SH-SY5Y (cell line): ENCODE measurements at regions not wholly inside any gene's neighbourhood (a gene's known extent, or its start where the extent isn't known, plus 50 kb on each side); places are given as distances from the start of the nearest gene placed in this dataset.

Source experiments
- GATA2 ChIP-seq: IDR thresholded peaks from 2 replicates; pipeline ENCODE4 v1.6.1; 2011; ENCODE audit warnings: mild to moderate bottlenecking, low read depth, low read length
- GATA3 ChIP-seq: IDR thresholded peaks from 2 replicates; pipeline ENCODE4 v1.6.1; 2011; ENCODE audit warnings: low read depth, mild to moderate bottlenecking, low read length, moderate library complexity

GRCh38 chr16:52920331-52920730, 132.4 kb downstream of the CHD9NB start:
- TF ChIP-seq GATA2 (no peak), GATA3 (no peak)

- TF ChIP-seq GATA3 (no peak), GATA2 (no peak)
Observed at GRCh38 chr16:52914428-52914827, 138.3 kb downstream of the CHD9NB start.

GRCh38 chr16:52912565-52913173, 140.0 kb downstream of the CHD9NB start:
- TF ChIP-seq GATA2 (no peak), GATA3 (no peak)

GRCh38 chr16:52906281-52906680, 146.4 kb downstream of the CHD9NB start:
- TF ChIP-seq GATA3 = no peak
- no peak for TF ChIP-seq GATA2

GRCh38 chr16:52896478-52897164, 156.1 kb downstream of the CHD9NB start:
- TF ChIP-seq GATA2 (no peak), GATA3 (no peak)

GRCh38 chr16:52874042-52874441, 178.7 kb downstream of the CHD9NB start:
- TF ChIP-seq GATA2 (no peak), GATA3 (no peak)

- no peak for TF ChIP-seq GATA3
Observed at GRCh38 chr16:52872731-52873130, 180.0 kb downstream of the CHD9NB start.

- TF ChIP-seq GATA3 (no peak), GATA2 (no peak)
Observed at GRCh38 chr16:52871481-52871880, 181.2 kb downstream of the CHD9NB start.

- TF ChIP-seq GATA2 (no peak), GATA3 (no peak)
Observed at GRCh38 chr16:52869243-52869642, 183.5 kb downstream of the CHD9NB start.

GRCh38 chr16:52863000-52863399, 189.7 kb downstream of the CHD9NB start:
- TF ChIP-seq GATA2 (no peak), GATA3 (no peak)

GRCh38 chr16:52861614-52862022, 191.1 kb downstream of the CHD9NB start:
- TF ChIP-seq GATA2 (no peak), GATA3 (no peak)

GRCh38 chr16:52855463-52855862, 197.2 kb downstream of the CHD9NB start:
- TF ChIP-seq GATA2 = no peak
- TF ChIP-seq GATA3 = no peak

- TF ChIP-seq GATA3 (no peak), GATA2 (no peak)
Observed at GRCh38 chr16:52852978-52853377, 199.7 kb downstream of the CHD9NB start.

- no peak for TF ChIP-seq GATA3
- TF ChIP-seq GATA2 = no peak
Observed at GRCh38 chr16:52851211-52851740, 201.4 kb downstream of the CHD9NB start.

- TF ChIP-seq GATA2 (no peak), GATA3 (no peak)
Observed at GRCh38 chr16:52843381-52843780, 209.3 kb downstream of the CHD9NB start.

GRCh38 chr16:52837251-52837650, 215.4 kb downstream of the CHD9NB start:
- TF ChIP-seq GATA2 (no peak), GATA3 (no peak)
